ENCODE measurements at regions not wholly inside any gene's neighbourhood (a gene's known extent, or its start where the extent isn't known, plus 50 kb on each side); places are given as distances from the start of the nearest gene placed in this dataset.

DNA sequence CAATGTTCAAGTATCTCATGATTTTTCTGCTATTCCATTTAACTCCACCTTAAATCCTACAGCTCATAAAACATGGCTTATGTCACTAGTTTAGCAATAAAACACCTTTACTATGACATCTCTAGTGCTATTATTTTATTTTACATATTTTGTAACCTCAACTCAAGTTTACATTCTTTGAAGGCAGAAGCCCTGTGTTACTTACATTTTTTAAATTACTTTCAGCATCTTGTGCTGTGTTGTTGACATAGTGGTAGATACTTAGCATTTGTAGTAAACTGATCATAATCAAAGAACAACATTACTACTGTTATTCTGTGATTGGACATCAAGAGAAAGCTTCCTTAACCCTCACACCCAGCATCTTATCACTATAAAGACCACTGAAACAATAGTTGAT is 216.1 kb downstream of the BMP4 start:
- Histone ChIP-seq H3K4me3 (no peak overlapping the region), H3K9me3 (replicated peaks) (no peaks in the 10 kb centered on the region), H3K4me1 (no peaks in the 10 kb centered on the region), H3K27me3 (ENCODE audit: low read depth) (no peaks in the 10 kb centered on the region), H3K27ac (replicated peaks) (no peak overlapping the region), H3K36me3 (no peaks in the 10 kb centered on the region)
- intact Hi-C loops (cut with micrococcal nuclease) = no loop called here
- TF ChIP-seq, protein P1, sequence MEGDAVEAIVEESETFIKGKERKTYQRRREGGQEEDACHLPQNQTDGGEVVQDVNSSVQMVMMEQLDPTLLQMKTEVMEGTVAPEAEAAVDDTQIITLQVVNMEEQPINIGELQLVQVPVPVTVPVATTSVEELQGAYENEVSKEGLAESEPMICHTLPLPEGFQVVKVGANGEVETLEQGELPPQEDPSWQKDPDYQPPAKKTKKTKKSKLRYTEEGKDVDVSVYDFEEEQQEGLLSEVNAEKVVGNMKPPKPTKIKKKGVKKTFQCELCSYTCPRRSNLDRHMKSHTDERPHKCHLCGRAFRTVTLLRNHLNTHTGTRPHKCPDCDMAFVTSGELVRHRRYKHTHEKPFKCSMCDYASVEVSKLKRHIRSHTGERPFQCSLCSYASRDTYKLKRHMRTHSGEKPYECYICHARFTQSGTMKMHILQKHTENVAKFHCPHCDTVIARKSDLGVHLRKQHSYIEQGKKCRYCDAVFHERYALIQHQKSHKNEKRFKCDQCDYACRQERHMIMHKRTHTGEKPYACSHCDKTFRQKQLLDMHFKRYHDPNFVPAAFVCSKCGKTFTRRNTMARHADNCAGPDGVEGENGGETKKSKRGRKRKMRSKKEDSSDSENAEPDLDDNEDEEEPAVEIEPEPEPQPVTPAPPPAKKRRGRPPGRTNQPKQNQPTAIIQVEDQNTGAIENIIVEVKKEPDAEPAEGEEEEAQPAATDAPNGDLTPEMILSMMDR (IDR thresholded peaks at IDR 0.05; ENCODE audit: borderline replicate concordance) = no peak
- no peak for DNase-seq

DNA sequence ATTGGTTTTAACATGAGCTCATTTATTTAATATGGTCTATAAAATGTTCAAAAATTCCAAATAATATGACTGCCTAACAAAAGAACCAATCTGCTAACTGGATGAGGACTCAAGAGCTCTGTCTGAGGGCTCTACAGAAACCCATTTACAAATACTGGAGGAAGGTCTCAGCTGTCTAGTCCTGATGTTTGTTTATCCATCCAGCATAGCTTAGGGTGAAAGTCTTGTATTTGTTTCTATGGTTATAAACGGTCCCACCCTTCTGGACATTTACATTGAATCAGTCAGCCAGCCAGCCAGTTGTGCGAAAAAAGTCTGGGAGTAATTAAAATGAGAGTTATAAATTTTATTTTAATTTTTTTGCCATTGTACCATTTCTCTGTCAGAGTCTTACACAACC is 220.7 kb downstream of the BMP4 start:
- H3K36me3 ChIP-seq = no peaks in the 10 kb centered on the region
- DNase-seq = no peak
- no peaks in the 10 kb centered on the region for H3K4me1 ChIP-seq
- intact Hi-C loops (cut with micrococcal nuclease) = no loop called here
- TF ChIP-seq, protein P1 (IDR thresholded peaks at IDR 0.05; ENCODE audit: borderline replicate concordance) = no peak
- peaks cover 12% of the 10 kb centered on the region for H3K9me3 ChIP-seq (replicated peaks)
- H3K27ac ChIP-seq (replicated peaks) = no peak overlapping the region
- H3K4me3 ChIP-seq = no peak overlapping the region
- H3K27me3 ChIP-seq (ENCODE audit: low read depth) = no peaks in the 10 kb centered on the region

DNA sequence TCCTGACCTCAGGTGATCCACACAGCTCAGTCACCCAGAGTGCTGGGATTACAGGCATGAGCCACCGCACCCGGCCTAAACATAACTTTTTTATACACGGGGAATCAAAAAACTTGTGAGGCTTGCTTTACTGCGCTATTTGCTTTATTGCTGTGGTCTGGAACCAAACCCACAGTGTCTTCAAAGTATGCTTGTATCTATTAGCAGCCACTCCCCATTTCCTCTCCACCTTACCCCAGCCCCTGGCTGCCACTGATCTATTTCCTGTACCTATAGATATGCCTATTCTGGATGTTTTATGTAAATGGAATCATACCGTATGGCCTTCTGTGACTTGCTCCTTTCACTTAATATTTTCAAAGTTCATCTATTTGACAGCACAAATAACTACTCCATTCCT is 233.4 kb downstream of the BMP4 start:
- no peak for DNase-seq
- H3K4me1 ChIP-seq = no peaks in the 10 kb centered on the region
- no peaks in the 10 kb centered on the region for H3K36me3 ChIP-seq
- TF ChIP-seq, protein P1 (IDR thresholded peaks at IDR 0.05; ENCODE audit: borderline replicate concordance) = no peak
- intact Hi-C loops (cut with micrococcal nuclease) = no loop called here
- no peaks in the 10 kb centered on the region for H3K27me3 ChIP-seq (ENCODE audit: low read depth)
- H3K9me3 ChIP-seq (replicated peaks) = peaks cover 17% of the 10 kb centered on the region
- no peak overlapping the region for H3K4me3 ChIP-seq
- no peak overlapping the region for H3K27ac ChIP-seq (replicated peaks)

DNA sequence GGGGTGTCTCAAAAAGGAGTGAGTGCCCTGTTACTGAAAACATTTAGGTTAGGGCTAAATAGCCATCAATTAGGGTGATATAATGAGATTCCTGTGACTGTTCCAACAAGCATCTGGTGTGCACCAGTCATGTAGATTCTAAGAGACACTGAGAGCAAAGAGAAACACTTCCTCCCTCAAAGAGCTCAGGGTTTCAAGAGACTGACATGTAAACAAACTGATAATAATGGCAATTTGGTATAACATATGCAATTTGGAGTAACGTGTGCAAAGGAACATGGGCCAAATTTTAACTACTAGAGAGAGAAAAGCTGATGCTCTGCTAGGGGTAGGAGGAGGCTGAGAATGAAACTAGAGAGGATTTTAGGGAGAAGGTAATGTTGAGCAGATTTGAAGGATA is 237.1 kb downstream of the BMP4 start:
- H3K9me3 ChIP-seq (replicated peaks) = peaks cover 17% of the 10 kb centered on the region
- DNase-seq = no peak
- H3K4me1 ChIP-seq = peaks cover 30% of the 10 kb centered on the region
- H3K27ac ChIP-seq (replicated peaks) = no peak overlapping the region
- H3K36me3 ChIP-seq = no peaks in the 10 kb centered on the region
- no peaks in the 10 kb centered on the region for H3K27me3 ChIP-seq (ENCODE audit: low read depth)
- no peak overlapping the region for H3K4me3 ChIP-seq
- TF ChIP-seq, protein P1 (IDR thresholded peaks at IDR 0.05; ENCODE audit: borderline replicate concordance) = no peak
- intact Hi-C loops (cut with micrococcal nuclease) = no loop called here

DNA sequence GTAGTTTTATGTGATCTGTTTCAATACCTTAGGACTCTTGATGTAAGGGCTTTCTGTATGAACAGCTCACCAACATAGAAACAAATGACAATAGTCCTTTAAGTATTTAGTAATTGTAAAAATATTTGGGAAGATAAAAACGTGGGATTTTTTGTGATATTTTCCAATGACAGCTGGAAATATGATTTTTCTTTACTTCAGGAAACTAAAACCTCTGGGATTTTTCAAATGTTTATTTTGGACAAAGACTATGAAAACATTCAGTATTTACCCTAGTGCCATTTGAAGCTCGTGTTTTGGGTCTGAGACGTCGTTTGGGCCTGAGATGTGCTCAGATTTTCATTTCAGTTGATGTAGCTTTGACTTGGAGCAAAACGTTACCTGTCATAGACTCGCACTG is 240.0 kb downstream of the BMP4 start:
- peaks cover 14% of the 10 kb centered on the region for H3K9me3 ChIP-seq (replicated peaks)
- intact Hi-C loops (cut with micrococcal nuclease) = no loop called here
- H3K4me1 ChIP-seq = peaks cover 40% of the 10 kb centered on the region
- DNase-seq = no peak
- no peaks in the 10 kb centered on the region for H3K36me3 ChIP-seq
- H3K27ac ChIP-seq (replicated peaks) = peak overlapping the region; percentile 73
- TF ChIP-seq, protein P1 (IDR thresholded peaks at IDR 0.05; ENCODE audit: borderline replicate concordance) = no peak
- H3K27me3 ChIP-seq (ENCODE audit: low read depth) = no peaks in the 10 kb centered on the region
- no peak overlapping the region for H3K4me3 ChIP-seq

Measured in left ventricle myocardium inferior (tissue), 1 donor.